ENCODE measurements at regions not wholly inside any gene's neighbourhood (a gene's known extent, or its start where the extent isn't known, plus 50 kb on each side); places are given as distances from the start of the nearest gene placed in this dataset.

DNA sequence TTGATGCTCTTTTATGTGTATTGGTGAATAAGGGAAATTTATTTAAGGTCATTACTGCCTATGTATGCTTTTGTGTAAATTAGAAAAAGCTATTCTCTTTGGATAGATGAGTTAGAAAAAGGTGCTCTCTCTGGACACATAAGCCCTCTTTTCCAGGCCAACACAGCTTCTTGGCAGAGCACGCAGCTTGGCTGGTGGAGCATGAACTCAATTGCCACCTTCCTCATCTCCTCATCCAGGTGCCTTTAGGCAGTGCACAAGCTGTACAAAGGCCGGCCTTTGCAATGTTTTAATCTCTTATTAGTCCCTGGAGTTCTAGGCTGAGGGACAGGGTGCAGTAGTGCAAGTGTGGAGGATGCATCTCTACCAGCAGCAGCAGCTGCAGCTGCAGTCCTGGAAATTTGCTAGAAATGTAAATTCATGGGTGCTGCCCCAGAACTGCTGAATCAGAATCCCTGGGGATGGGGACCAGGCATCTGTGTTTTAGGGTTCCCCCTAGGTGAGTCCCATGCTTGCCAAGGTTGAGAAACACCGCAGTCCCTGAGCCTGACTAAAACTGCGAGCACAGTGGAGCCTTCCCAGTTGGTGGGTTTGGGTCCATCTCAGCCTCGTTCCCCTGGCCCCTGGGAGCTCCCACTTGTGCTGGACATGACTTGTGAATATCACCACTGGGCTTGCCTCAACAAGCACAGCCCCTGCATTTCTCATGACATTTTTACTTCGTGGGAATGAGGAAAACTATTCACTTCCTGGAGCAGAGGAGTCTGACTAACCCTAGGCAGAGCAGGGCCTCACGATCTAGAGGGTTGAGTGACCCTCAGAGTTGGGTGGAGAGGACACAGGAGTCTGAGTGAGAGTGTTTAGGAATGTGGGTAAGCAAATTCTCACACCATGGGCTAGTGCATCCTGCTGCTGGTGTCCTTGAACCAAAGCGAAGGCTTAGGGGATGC, 272.3 kb downstream of the ZSWIM6 start:
- TF ChIP-seq POLR2A (IDR thresholded peaks at IDR 0.05), result no peak
- TF ChIP-seq, protein P1, sequence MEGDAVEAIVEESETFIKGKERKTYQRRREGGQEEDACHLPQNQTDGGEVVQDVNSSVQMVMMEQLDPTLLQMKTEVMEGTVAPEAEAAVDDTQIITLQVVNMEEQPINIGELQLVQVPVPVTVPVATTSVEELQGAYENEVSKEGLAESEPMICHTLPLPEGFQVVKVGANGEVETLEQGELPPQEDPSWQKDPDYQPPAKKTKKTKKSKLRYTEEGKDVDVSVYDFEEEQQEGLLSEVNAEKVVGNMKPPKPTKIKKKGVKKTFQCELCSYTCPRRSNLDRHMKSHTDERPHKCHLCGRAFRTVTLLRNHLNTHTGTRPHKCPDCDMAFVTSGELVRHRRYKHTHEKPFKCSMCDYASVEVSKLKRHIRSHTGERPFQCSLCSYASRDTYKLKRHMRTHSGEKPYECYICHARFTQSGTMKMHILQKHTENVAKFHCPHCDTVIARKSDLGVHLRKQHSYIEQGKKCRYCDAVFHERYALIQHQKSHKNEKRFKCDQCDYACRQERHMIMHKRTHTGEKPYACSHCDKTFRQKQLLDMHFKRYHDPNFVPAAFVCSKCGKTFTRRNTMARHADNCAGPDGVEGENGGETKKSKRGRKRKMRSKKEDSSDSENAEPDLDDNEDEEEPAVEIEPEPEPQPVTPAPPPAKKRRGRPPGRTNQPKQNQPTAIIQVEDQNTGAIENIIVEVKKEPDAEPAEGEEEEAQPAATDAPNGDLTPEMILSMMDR (IDR thresholded peaks at IDR 0.05), result no peak

Measured in body of pancreas (tissue), 4 donors.